ENCODE measurements at regions not wholly inside any gene's neighbourhood (a gene's known extent, or its start where the extent isn't known, plus 50 kb on each side); places are given as distances from the start of the nearest gene placed in this dataset.

DNA sequence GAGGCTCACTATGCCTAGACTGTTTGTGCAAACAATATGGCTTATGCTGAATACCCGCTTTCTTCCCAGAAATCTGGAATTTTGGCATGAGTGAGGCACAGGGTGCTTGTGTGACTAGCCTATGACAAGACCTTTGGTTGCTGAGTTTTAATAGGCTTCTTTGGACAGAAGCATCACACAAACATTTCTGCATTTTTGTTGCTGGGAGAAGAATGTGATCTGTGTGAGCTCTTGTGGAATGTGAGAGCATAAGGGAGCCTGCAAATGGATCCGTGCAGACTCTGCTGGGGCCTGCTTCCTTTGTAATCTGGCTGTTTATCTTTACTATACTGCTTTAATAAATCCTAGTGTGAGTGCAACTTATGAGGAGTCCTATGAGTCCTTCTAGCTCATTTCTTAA lies 83.0 kb upstream of the ZDHHC17 start:
- peaks cover 12% of the 10 kb centered on the region for H3K4me1 ChIP-seq (ENCODE audit: control insufficient read depth, insufficient read depth, low read length)

DNA sequence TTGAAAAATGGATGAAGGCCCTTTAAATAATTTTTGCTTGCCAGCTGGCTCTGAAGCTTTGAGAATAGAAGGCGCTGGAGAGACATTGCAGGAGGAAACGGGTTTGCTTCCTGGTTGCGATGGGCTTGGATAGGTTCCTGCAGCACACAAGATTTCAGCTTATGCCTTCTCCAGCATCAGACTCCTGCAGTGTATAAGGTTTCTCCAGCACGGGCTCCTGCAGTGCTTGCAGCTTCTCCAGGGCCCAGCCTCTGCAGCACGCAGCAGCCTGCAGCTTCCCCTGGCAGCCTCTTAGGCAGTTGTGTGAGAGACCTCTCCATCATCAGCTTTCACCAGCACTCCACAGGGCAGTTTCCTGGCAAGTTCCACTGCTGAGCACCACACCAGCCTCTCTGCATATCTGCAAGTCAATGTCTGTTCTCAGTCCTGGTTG lies 78.7 kb upstream of the ZDHHC17 start:
- Histone ChIP-seq H3K36me3 (ENCODE audit: control insufficient read depth, insufficient read depth, low read length) (no peaks in the 10 kb centered on the region), H3K27ac (ENCODE audit: insufficient read depth, low read depth, low read length, poor library complexity, severe bottlenecking) (no peak overlapping the region), H3K27me3 (ENCODE audit: control insufficient read depth, insufficient read depth, low read length, poor library complexity, severe bottlenecking) (no peaks in the 10 kb centered on the region), H3K9me3 (ENCODE audit: control insufficient read depth, low read length) (no peaks in the 10 kb centered on the region), H3K4me1 (ENCODE audit: control insufficient read depth, insufficient read depth, low read length) (peaks cover 12% of the 10 kb centered on the region), H3K4me3 (ENCODE audit: insufficient read depth, low read depth, low read length) (no peak overlapping the region)
- WGBS, 2 experiments = 37 to 38% methylated on average over 5 of the region's 5 CpGs

More for the DNA sequence above, 83.0 kb upstream of the ZDHHC17 start:
- 92 to 98% methylated on average over 1 to 2 of the region's 2 CpGs for whole genome bisulfite sequencing, 2 experiments
- Histone ChIP-seq H3K4me3 (ENCODE audit: insufficient read depth, low read depth, low read length) (no peak overlapping the region), H3K9me3 (ENCODE audit: control insufficient read depth, low read length) (no peaks in the 10 kb centered on the region), H3K27me3 (ENCODE audit: control insufficient read depth, insufficient read depth, low read length, poor library complexity, severe bottlenecking) (no peaks in the 10 kb centered on the region), H3K36me3 (ENCODE audit: control insufficient read depth, insufficient read depth, low read length) (no peaks in the 10 kb centered on the region), H3K27ac (ENCODE audit: insufficient read depth, low read depth, low read length, poor library complexity, severe bottlenecking) (no peak overlapping the region)

DNA sequence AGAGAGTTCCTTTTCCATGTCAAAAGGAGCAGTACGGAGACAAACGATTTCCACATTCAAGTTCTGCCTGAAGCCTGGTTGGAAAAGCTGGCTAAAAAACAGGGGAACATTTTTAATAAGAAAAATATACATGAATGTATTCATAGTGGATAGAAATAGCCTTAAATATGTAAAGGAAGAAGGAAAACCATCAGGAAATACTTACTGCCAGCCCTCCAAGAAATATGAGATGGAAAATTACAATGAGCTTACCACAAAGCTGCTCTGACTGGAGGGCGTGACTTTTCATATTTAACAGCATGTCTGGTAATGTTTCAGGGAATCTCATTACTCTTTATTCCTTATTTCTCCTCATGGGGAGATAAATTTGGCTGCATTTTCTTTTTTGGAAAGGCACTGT lies 75.9 kb upstream of the ZDHHC17 start:
- no peaks in the 10 kb centered on the region for H3K36me3 ChIP-seq (ENCODE audit: control insufficient read depth, insufficient read depth, low read length)
- H3K27ac ChIP-seq (ENCODE audit: insufficient read depth, low read depth, low read length, poor library complexity, severe bottlenecking) = no peak overlapping the region
- 81 to 90% methylated on average over 3 of the region's 3 CpGs for WGBS, 2 experiments
- H3K4me3 ChIP-seq (ENCODE audit: insufficient read depth, low read depth, low read length) = no peak overlapping the region
- H3K27me3 ChIP-seq (ENCODE audit: control insufficient read depth, insufficient read depth, low read length, poor library complexity, severe bottlenecking) = no peaks in the 10 kb centered on the region
- H3K9me3 ChIP-seq (ENCODE audit: control insufficient read depth, low read length) = no peaks in the 10 kb centered on the region
- H3K4me1 ChIP-seq (ENCODE audit: control insufficient read depth, insufficient read depth, low read length) = peaks cover 14% of the 10 kb centered on the region

DNA sequence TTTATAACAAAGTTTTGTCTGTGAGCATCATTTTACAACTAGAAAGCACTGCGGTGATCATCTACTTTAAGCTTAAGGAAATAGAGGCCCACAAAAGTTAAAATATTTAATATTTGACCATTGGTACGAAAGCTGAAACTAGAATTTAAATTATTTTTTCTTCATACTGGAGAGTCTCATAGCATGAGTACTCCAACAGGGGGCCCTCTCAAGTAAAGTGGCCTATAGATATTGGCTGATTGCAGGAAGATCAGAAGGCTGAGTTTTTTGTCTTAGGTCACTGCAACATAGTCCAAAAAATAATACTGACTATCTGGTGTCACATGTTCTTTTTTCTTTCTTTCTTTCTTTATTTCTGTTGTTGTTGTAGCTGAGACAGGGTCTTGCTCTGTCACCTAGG lies 75.3 kb upstream of the ZDHHC17 start:
- 100% methylated on average over 1 to 2 of the region's 2 CpGs for WGBS, 2 experiments
- H3K36me3 ChIP-seq (ENCODE audit: control insufficient read depth, insufficient read depth, low read length) = no peaks in the 10 kb centered on the region
- no peak overlapping the region for H3K4me3 ChIP-seq (ENCODE audit: insufficient read depth, low read depth, low read length)
- H3K27ac ChIP-seq (ENCODE audit: insufficient read depth, low read depth, low read length, poor library complexity, severe bottlenecking) = no peak overlapping the region
- H3K4me1 ChIP-seq (ENCODE audit: control insufficient read depth, insufficient read depth, low read length) = peaks cover 17% of the 10 kb centered on the region
- H3K27me3 ChIP-seq (ENCODE audit: control insufficient read depth, insufficient read depth, low read length, poor library complexity, severe bottlenecking) = no peaks in the 10 kb centered on the region
- H3K9me3 ChIP-seq (ENCODE audit: control insufficient read depth, low read length) = no peaks in the 10 kb centered on the region

DNA sequence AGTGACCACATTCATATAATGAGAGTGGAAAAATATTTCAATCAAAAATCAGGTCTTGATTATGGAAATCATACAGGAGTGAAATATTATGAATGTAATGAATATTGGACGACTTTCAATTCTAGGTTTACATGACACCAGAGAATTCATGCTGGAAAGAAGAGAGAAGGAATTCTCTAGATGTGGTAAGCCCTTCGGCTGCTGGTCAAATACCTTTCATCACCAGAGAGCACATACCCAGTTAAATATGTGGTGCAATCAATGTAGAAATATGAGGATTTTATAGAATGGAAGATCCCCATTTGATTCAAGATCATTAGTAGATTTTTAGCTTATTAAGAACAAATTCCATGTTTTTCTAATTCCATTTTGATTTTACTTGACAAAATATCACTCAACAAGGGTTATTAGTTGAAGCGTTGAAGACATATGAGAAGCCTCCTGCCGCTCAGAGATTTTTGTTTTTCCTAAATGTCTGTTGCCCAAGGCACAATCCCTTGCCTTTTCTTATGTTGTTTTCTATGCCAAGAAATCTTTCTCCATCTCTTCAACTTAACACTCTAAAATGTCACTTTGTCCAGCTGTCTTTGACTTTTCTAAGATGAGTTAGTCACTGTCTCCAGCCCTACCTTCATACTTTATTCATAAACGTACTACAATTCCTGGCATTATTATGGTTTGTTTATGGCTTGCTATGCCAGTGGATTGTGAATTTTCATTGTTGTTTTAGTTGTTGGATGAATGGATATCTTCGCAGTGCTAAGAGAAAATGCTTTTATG lies 72.8 kb upstream of the ZDHHC17 start:
- peaks cover 12% of the 10 kb centered on the region for H3K4me1 ChIP-seq (ENCODE audit: control insufficient read depth, insufficient read depth, low read length)
- H3K4me3 ChIP-seq (ENCODE audit: insufficient read depth, low read depth, low read length) = no peak overlapping the region
- H3K27ac ChIP-seq (ENCODE audit: insufficient read depth, low read depth, low read length, poor library complexity, severe bottlenecking) = no peak overlapping the region
- H3K27me3 ChIP-seq (ENCODE audit: control insufficient read depth, insufficient read depth, low read length, poor library complexity, severe bottlenecking) = no peaks in the 10 kb centered on the region
- 92 to 94% methylated on average over 4 to 6 of the region's 6 CpGs for WGBS, 2 experiments
- H3K9me3 ChIP-seq (ENCODE audit: control insufficient read depth, low read length) = no peaks in the 10 kb centered on the region
- H3K36me3 ChIP-seq (ENCODE audit: control insufficient read depth, insufficient read depth, low read length) = no peaks in the 10 kb centered on the region

DNA sequence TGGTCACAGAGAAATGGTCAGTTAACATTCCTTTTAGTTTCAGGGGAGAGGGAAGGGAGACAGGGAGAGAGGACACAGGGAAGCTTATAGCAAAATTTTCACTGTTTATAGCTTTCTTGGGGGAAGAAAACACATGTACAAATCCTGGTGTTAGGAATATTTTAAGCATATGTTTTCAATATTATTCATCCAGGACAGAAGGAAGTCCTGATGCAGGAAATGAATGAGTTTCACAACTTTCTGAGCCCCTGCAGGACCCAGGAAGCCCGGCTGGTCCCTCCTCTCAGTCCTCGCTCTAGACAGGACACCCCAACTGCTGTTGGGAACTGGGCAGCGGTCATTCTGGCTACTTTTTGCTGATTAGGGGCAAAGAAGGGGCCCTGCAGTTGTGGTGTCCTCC lies 71.1 kb upstream of the ZDHHC17 start:
- Histone ChIP-seq H3K27ac (ENCODE audit: insufficient read depth, low read depth, low read length, poor library complexity, severe bottlenecking) (peak overlapping the region; percentile 26), H3K9me3 (ENCODE audit: control insufficient read depth, low read length) (no peaks in the 10 kb centered on the region), H3K4me3 (ENCODE audit: insufficient read depth, low read depth, low read length) (no peak overlapping the region), H3K27me3 (ENCODE audit: control insufficient read depth, insufficient read depth, low read length, poor library complexity, severe bottlenecking) (no peaks in the 10 kb centered on the region), H3K4me1 (ENCODE audit: control insufficient read depth, insufficient read depth, low read length) (peaks cover 21% of the 10 kb centered on the region), H3K36me3 (ENCODE audit: control insufficient read depth, insufficient read depth, low read length) (no peaks in the 10 kb centered on the region)
- WGBS, 2 experiments = 91 to 95% methylated on average over 3 of the region's 3 CpGs

DNA sequence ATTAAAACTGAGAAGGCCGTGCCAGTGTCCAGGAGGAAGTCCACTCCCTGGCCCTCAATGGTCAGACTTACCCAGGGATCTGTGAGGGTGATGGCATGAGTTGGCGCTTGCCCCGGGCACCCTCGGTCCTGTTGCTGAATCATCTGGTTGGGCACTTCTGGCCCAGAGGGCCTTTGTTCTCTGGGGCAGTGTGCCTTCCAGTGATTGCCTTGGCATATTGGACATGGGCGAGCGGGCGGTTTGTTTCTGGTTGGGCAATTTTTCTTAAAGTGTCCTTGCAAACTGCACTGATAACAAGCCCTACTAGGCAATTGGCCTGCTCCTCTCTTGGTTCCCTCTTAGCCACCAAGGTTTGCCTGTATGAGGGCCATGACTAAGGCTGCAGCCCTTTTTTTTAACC lies 69.5 kb upstream of the ZDHHC17 start:
- Histone ChIP-seq H3K4me3 (ENCODE audit: insufficient read depth, low read depth, low read length) (no peak overlapping the region), H3K36me3 (ENCODE audit: control insufficient read depth, insufficient read depth, low read length) (no peaks in the 10 kb centered on the region), H3K9me3 (ENCODE audit: control insufficient read depth, low read length) (no peaks in the 10 kb centered on the region), H3K27me3 (ENCODE audit: control insufficient read depth, insufficient read depth, low read length, poor library complexity, severe bottlenecking) (no peaks in the 10 kb centered on the region), H3K4me1 (ENCODE audit: control insufficient read depth, insufficient read depth, low read length) (peaks cover 28% of the 10 kb centered on the region), H3K27ac (ENCODE audit: insufficient read depth, low read depth, low read length, poor library complexity, severe bottlenecking) (no peak overlapping the region)
- 93 to 98% methylated on average over 7 of the region's 7 CpGs for whole genome bisulfite sequencing, 2 experiments

DNA sequence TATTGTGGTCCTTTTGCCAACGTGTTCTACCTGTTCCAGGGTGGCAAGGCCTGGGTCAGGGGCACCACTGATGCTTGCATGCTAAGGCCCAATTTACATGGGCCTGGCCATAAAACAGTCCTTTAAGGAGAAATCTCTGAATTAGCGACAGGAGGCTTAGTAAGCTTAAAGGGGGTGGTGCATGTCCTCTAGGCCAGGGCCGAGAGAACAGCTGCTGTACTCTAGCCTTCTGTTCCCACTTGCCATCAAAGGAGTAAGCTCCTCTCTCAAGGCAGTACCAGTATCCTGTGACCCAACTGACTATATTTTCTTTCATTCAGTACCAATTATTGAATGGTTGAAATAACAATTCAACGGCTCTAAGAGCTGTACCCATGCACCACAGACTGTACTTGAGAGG lies 67.7 kb upstream of the ZDHHC17 start:
- WGBS, 2 experiments = 88 to 92% methylated on average over 4 of the region's 4 CpGs
- H3K9me3 ChIP-seq (ENCODE audit: control insufficient read depth, low read length) = no peaks in the 10 kb centered on the region
- no peak overlapping the region for H3K27ac ChIP-seq (ENCODE audit: insufficient read depth, low read depth, low read length, poor library complexity, severe bottlenecking)
- no peaks in the 10 kb centered on the region for H3K27me3 ChIP-seq (ENCODE audit: control insufficient read depth, insufficient read depth, low read length, poor library complexity, severe bottlenecking)
- H3K4me1 ChIP-seq (ENCODE audit: control insufficient read depth, insufficient read depth, low read length) = peaks cover 28% of the 10 kb centered on the region
- no peak overlapping the region for H3K4me3 ChIP-seq (ENCODE audit: insufficient read depth, low read depth, low read length)
- no peaks in the 10 kb centered on the region for H3K36me3 ChIP-seq (ENCODE audit: control insufficient read depth, insufficient read depth, low read length)

DNA sequence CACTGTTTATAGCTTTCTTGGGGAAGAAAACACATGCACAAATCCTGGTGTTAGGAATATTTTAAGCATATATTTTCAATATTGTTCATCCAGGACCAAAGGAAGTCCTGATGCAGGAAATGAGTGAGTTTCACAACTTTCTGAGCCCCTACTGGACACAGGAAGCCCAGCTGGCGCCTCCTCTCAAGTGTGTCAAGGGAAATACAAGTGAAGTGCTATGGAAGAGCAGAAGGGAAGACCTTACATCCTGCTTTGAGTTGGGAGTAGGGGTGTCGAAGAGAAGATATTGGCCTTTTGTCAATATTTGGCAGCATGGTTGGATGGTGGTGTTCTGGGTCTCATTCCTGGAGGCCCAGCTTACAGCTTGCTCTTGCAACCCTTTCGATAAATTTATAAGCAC lies 66.1 kb upstream of the ZDHHC17 start:
- WGBS, 2 experiments = 91 to 93% methylated on average over 2 to 3 of the region's 3 CpGs
- H3K9me3 ChIP-seq (ENCODE audit: control insufficient read depth, low read length) = no peaks in the 10 kb centered on the region
- no peak overlapping the region for H3K4me3 ChIP-seq (ENCODE audit: insufficient read depth, low read depth, low read length)
- no peaks in the 10 kb centered on the region for H3K27me3 ChIP-seq (ENCODE audit: control insufficient read depth, insufficient read depth, low read length, poor library complexity, severe bottlenecking)
- H3K27ac ChIP-seq (ENCODE audit: insufficient read depth, low read depth, low read length, poor library complexity, severe bottlenecking) = no peak overlapping the region
- H3K36me3 ChIP-seq (ENCODE audit: control insufficient read depth, insufficient read depth, low read length) = no peaks in the 10 kb centered on the region
- H3K4me1 ChIP-seq (ENCODE audit: control insufficient read depth, insufficient read depth, low read length) = peaks cover 23% of the 10 kb centered on the region

DNA sequence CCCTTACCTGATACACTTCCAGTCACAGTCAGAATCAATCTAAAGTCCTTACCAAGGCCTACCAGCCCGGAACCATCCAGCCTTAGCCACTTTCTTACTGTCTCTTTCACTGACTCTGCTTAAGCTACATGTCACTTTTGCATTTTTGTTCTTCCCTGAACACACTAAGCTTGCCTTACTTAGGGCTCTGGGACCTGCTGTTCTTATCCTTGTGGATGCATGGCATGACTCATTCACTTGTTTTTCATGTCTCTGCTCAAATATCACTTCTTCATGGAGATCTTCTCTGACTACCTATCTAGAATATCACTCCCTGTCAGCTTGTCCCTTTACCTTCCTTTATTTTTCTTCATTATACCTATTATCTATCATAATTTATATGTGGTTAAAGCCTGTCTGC lies 65.6 kb upstream of the ZDHHC17 start:
- Histone ChIP-seq H3K4me1 (ENCODE audit: control insufficient read depth, insufficient read depth, low read length) (peaks cover 19% of the 10 kb centered on the region), H3K36me3 (ENCODE audit: control insufficient read depth, insufficient read depth, low read length) (no peaks in the 10 kb centered on the region), H3K9me3 (ENCODE audit: control insufficient read depth, low read length) (no peaks in the 10 kb centered on the region), H3K4me3 (ENCODE audit: insufficient read depth, low read depth, low read length) (no peak overlapping the region), H3K27me3 (ENCODE audit: control insufficient read depth, insufficient read depth, low read length, poor library complexity, severe bottlenecking) (no peaks in the 10 kb centered on the region), H3K27ac (ENCODE audit: insufficient read depth, low read depth, low read length, poor library complexity, severe bottlenecking) (no peak overlapping the region)
- WGBS, 2 experiments = 88 to 89% methylated on average over 1 of the region's 1 CpG

Measured in ectodermal cell (in vitro differentiated cells).